Loucy (cell line): ENCODE measurements at regions not wholly inside any gene's neighbourhood (a gene's known extent, or its start where the extent isn't known, plus 50 kb on each side); places are given as distances from the start of the nearest gene placed in this dataset.

Source experiments
- H2AFZ ChIP-seq: fragments of 200-600 bp; sonication (generic); 2 replicates; pipeline ENCODE4 v1.6.0; 2016; ENCODE audit warnings: antibody characterized with exemption, mild to moderate bottlenecking, low read length, moderate library complexity
- H3F3A ChIP-seq: fragments of 200-600 bp; 2 replicates; pipeline ENCODE4 v1.6.0; 2016; ENCODE audit warnings: antibody characterized with exemption, low read depth, mild to moderate bottlenecking
- H3K27me3 ChIP-seq: fragments of 200-600 bp; sonication (generic); 2 replicates; pipeline ENCODE4 v1.6.1; 2014; ENCODE audit warnings: low read length, mild to moderate bottlenecking; ENCODE audit not compliant: insufficient read depth, poor library complexity, severe bottlenecking
- H3K36me3 ChIP-seq: fragments of 200-600 bp; sonication (generic); 2 replicates; pipeline ENCODE4 v1.6.1; 2016; ENCODE audit warnings: low read length; ENCODE audit not compliant: insufficient read depth
- H3K4me1 ChIP-seq: fragments of 200-600 bp; sonication (generic); 2 replicates; pipeline ENCODE4 v1.5.1; 2014; ENCODE audit warnings: low read length, mild to moderate bottlenecking; ENCODE audit not compliant: insufficient read depth, poor library complexity, severe bottlenecking
- H3K4me2 ChIP-seq: fragments of 200-600 bp; sonication (generic); 2 replicates; pipeline ENCODE4 v1.6.0; 2014; ENCODE audit warnings: antibody characterized with exemption, low read length, low read depth, mild to moderate bottlenecking; ENCODE audit not compliant: poor library complexity, severe bottlenecking
- H3K4me3 ChIP-seq: fragments of 200-600 bp; sonication (generic); 2 replicates; pipeline ENCODE4 v1.5.1; 2014; ENCODE audit warnings: low read length, mild to moderate bottlenecking, mixed read lengths; ENCODE audit not compliant: poor library complexity, severe bottlenecking
- H3K79me2 ChIP-seq: fragments of 200-600 bp; sonication (generic); 2 replicates; pipeline ENCODE4 v1.6.1; 2014; ENCODE audit warnings: low read length; ENCODE audit not compliant: insufficient read depth
- H3K9ac ChIP-seq: fragments of 200-600 bp; sonication (generic); 2 replicates; pipeline ENCODE4 v1.6.0; 2014; ENCODE audit warnings: mild to moderate bottlenecking, low read depth, low read length, moderate library complexity; ENCODE audit not compliant: poor library complexity, severe bottlenecking
- H3K9me2 ChIP-seq: fragments of 200-600 bp; sonication (generic); replicated peaks from 2 replicates; pipeline ENCODE4 v1.6.1; 2016; ENCODE audit warnings: low read depth, low read length, mixed read lengths
- H3K9me3 ChIP-seq: fragments of 200-600 bp; sonication (generic); 2 replicates; pipeline ENCODE4 v1.6.1; 2014; ENCODE audit warnings: mild to moderate bottlenecking, antibody characterized with exemption, low read length, low read depth; ENCODE audit not compliant: insufficient read depth
- H4K20me1 ChIP-seq: fragments of 200-600 bp; sonication (generic); 2 replicates; pipeline ENCODE4 v1.6.0; 2014; ENCODE audit warnings: antibody characterized with exemption, low read length, mild to moderate bottlenecking; ENCODE audit not compliant: insufficient read depth, poor library complexity, severe bottlenecking
- EZH2phosphoT487 ChIP-seq: fragments of 200-600 bp; IDR thresholded peaks from 2 replicates; pipeline ENCODE4 v1.6.1; 2018; ENCODE audit warnings: antibody characterized with exemption, mild to moderate bottlenecking, moderate library complexity, borderline replicate concordance
- TF ChIP-seq, protein P1 (sequence below): fragments of 200-600 bp; sonication (generic); conservative IDR thresholded peaks from 2 replicates; pipeline ENCODE4 v1.5.1; 2014; ENCODE audit warnings: mild to moderate bottlenecking, antibody characterized with exemption, low read length

DNA sequence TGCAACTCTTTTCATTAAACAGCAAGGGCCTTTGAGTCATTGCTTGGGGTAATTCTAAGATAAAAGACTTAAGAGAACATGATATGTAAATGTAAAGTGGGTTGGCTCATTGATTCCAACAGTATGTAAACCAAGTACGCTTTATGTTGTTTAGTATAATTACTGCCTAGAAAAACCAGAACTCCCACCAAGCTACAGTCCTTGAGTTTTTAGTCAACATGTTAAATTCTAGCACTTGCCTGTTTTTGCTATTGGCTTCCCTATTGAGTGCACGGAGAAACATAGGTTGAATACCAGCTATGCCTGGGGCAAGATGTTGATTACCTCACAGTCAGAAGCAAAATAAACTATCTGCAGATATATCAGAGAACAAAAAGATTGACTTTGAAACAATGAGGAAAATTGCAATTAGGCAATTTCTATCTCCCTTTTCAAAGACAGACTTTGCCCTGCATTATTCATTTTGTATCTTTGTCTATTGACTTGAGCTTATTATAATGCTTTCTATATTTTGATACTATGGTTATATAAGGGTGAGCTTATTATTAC, 179.3 kb downstream of the ZPLD1 start:
- H3K4me3 ChIP-seq = no peak overlapping the region
- no peak overlapping the region for H3K4me2 ChIP-seq
- no peaks in the 10 kb centered on the region for H3K27me3 ChIP-seq
- H3K36me3 ChIP-seq = no peaks in the 10 kb centered on the region
- no peaks in the 10 kb centered on the region for H3K9me2 ChIP-seq
- TF ChIP-seq EZH2phosphoT487 = no peak
- TF ChIP-seq, protein P1, sequence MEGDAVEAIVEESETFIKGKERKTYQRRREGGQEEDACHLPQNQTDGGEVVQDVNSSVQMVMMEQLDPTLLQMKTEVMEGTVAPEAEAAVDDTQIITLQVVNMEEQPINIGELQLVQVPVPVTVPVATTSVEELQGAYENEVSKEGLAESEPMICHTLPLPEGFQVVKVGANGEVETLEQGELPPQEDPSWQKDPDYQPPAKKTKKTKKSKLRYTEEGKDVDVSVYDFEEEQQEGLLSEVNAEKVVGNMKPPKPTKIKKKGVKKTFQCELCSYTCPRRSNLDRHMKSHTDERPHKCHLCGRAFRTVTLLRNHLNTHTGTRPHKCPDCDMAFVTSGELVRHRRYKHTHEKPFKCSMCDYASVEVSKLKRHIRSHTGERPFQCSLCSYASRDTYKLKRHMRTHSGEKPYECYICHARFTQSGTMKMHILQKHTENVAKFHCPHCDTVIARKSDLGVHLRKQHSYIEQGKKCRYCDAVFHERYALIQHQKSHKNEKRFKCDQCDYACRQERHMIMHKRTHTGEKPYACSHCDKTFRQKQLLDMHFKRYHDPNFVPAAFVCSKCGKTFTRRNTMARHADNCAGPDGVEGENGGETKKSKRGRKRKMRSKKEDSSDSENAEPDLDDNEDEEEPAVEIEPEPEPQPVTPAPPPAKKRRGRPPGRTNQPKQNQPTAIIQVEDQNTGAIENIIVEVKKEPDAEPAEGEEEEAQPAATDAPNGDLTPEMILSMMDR = no peak
- H3K4me1 ChIP-seq = no peaks in the 10 kb centered on the region
- no peaks in the 10 kb centered on the region for H3K79me2 ChIP-seq
- H3K9me3 ChIP-seq = no peaks in the 10 kb centered on the region
- no peaks in the 10 kb centered on the region for H4K20me1 ChIP-seq
- no peak overlapping the region for H2AFZ ChIP-seq
- H3K9ac ChIP-seq = no peak overlapping the region
- H3F3A ChIP-seq = no peaks in the 10 kb centered on the region

DNA sequence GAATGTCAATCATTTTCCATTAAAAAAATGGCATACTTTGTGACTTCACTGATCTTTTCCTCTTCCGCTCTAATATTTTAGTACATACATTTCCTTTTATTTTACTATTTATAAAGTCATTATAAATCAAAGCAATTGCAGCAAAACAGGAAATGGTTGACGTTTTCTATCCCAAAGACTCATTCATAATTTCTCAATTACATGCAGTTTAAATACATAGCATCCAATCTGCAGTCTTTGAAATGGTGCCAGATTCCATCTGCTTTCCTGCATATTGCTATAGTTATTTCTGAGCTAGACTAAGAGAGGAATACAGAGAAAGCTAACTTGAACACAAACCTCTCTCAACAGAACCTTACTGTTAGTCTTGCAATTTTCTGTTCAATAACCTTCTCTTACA, 179.8 kb downstream of the ZPLD1 start:
- Histone ChIP-seq H3K4me1 (no peaks in the 10 kb centered on the region), H3F3A (no peaks in the 10 kb centered on the region), H3K27me3 (no peaks in the 10 kb centered on the region), H3K36me3 (no peaks in the 10 kb centered on the region), H3K79me2 (no peaks in the 10 kb centered on the region), H3K9me3 (no peaks in the 10 kb centered on the region), H2AFZ (no peak overlapping the region), H3K4me2 (no peak overlapping the region), H4K20me1 (no peaks in the 10 kb centered on the region), H3K4me3 (no peak overlapping the region), H3K9ac (no peak overlapping the region), H3K9me2 (no peaks in the 10 kb centered on the region)
- TF ChIP-seq, protein P1 = no peak
- no peak for TF ChIP-seq EZH2phosphoT487

DNA sequence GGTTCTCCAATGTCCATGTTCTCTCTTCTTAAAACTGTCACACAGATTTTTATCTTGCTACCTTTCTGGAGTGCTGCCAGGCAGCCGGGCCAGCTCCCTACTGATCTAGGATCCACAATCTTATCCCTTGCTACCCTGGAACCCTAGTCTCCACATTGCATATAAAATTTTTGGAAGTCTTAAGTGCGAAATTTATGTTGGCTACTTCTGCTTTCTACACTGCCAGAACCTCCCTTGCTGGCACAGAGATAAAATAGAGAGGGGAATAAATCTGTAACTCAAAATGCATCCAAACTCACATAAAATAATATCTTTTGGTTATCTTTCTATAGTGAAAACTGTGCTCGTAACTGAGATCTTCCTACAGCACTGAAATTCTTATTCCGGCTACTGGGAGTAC, 182.6 kb downstream of the ZPLD1 start:
- no peaks in the 10 kb centered on the region for H3K9me3 ChIP-seq
- H4K20me1 ChIP-seq = no peaks in the 10 kb centered on the region
- no peaks in the 10 kb centered on the region for H3F3A ChIP-seq
- no peak overlapping the region for H3K9ac ChIP-seq
- H3K4me1 ChIP-seq = no peaks in the 10 kb centered on the region
- no peaks in the 10 kb centered on the region for H3K9me2 ChIP-seq
- no peak overlapping the region for H3K4me3 ChIP-seq
- TF ChIP-seq, protein P1 = no peak
- TF ChIP-seq EZH2phosphoT487 = no peak
- H3K4me2 ChIP-seq = no peak overlapping the region
- H3K36me3 ChIP-seq = no peaks in the 10 kb centered on the region
- H2AFZ ChIP-seq = no peak overlapping the region
- no peaks in the 10 kb centered on the region for H3K79me2 ChIP-seq
- no peaks in the 10 kb centered on the region for H3K27me3 ChIP-seq
